HG03558 (cell line): ENCODE measurements at regions not wholly inside any gene's neighbourhood (a gene's known extent, or its start where the extent isn't known, plus 50 kb on each side); places are given as distances from the start of the nearest gene placed in this dataset.
A peak's percentile ranks its signal among the peaks of the same experiment; 100 is the strongest.
"Not testable (repeated sequence)": the region's sequence is repeated elsewhere in the genome, so short reads cannot be mapped to it uniquely, and the experiment has no call there.

ENCODE experiments used
- ATAC-seq: cut with Tn5 transposase; IDR thresholded peaks from one replicate; pipeline ENCODE4 v1.9.1; 2021; ENCODE audit warnings: moderate number of reproducible peaks; ENCODE audit not compliant: unreplicated experiment; ENCODE audit errors: extremely low read depth

- no peak for ATAC-seq
These were observed 205.3 kb downstream of the NAP1L3 start for GRCh38 chrX:93468075-93468474.

- ATAC-seq: no peak
These were observed 207.0 kb downstream of the NAP1L3 start for GRCh38 chrX:93466383-93466782.

DNA sequence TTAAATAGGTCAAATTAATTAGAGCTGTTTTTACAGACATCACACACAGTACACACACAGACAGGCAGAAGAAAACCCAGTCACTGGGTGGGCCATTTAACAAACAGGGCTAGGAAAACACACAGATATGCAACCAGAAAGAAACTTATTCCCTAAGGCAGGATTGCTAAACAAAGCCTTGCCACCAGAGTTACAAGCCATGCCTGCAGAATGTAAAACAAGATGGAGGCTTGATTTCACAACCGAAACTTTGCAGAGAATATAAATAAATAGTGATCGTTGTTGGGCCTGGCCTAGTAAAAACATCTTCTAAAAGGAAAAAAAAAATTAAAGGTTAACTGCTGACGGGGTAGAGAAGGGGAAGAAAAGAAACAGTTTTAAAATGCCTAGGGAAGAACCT is 212.3 kb downstream of the NAP1L3 start:
- ATAC-seq: no peak

- ATAC-seq: no peak
These were observed 218.9 kb downstream of the NAP1L3 start for GRCh38 chrX:93454509-93454908.

GRCh38 chrX:93434721-93435120 is 238.7 kb downstream of the NAP1L3 start:
- ATAC-seq: not testable (repeated sequence)

GRCh38 chrX:93428497-93428896 is 244.9 kb downstream of the NAP1L3 start:
- ATAC-seq: no peak

- ATAC-seq: peak; percentile 81
These were observed 250.7 kb downstream of the NAP1L3 start for GRCh38 chrX:93422693-93423092.

DNA sequence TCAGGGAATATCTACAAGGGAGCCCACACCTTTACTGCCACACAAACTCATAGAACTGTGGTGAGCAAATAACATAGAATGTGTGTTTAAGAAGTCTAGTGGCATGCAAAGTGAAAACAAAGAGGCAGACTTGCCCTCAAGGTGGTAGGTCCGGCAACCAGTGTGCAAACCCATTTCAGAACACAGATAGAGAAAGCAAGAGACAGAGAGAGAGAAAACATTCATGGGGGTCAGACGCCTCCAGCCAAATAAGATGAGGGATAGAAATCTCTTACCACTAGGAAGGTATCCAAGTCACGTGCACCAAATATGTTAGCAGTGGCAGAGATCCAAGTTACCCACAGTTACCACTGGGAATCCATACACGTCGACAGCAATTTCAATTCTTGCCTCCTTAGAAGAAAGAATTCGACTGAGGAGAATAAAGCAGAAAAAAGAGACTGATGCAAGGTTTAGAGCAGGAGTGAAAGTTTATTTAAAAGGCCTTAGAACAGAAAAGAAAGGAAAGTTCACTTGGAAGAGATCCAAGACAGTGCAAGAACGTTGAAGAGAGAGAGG is 252.8 kb downstream of the NAP1L3 start:
- no peak for ATAC-seq

DNA sequence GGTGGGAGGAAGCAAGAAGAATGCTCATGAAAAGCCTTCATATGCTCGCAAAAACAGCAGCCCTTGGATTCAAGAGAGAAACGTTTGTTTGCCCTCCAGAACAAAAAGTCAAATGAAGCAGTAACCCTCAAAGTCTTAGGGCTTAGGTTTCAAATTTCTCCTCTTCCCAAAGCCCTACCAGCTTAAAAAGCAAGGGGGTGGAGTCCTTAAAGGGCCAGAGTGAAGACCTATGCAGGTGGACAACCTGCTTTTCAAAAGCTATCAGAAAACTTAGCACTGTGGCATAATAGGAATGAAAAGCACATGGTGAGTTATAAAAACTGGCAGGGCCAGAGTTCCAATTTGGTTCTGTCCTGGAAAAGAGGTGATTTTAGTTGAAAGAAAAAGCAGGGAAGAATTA is 253.3 kb downstream of the NAP1L3 start:
- no peak for ATAC-seq

GRCh38 chrX:93419642-93420041 is 253.7 kb downstream of the NAP1L3 start:
- ATAC-seq: no peak

- ATAC-seq: no peak
These were observed 269.3 kb downstream of the NAP1L3 start for GRCh38 chrX:93404121-93404520.

DNA sequence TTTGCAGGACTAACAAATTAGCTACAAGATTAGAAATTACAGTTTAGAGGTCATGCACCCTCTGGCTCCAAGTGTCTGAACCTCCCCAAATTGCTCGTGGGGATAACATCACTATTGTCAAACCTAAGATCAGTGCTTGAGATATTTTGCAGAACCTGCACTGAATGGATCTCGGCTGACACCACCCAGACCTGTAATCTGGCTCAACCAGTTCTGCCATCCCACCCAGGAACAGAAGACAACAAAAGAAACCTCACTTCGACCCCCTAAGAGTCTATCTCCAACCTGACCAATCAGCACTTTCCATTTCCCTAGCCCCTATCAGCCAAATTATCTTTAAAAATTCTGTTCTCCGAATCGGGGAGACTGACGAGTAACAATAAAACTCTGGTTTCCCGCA is 318.7 kb downstream of the NAP1L3 start:
- ATAC-seq: no peak

- no peak for ATAC-seq
These were observed 327.1 kb downstream of the NAP1L3 start for GRCh38 chrX:93346309-93346708.

GRCh38 chrX:93344287-93344686 is 329.1 kb downstream of the NAP1L3 start:
- not testable (repeated sequence) for ATAC-seq

GRCh38 chrX:93332329-93332728 is 341.0 kb downstream of the NAP1L3 start:
- no peak for ATAC-seq

DNA sequence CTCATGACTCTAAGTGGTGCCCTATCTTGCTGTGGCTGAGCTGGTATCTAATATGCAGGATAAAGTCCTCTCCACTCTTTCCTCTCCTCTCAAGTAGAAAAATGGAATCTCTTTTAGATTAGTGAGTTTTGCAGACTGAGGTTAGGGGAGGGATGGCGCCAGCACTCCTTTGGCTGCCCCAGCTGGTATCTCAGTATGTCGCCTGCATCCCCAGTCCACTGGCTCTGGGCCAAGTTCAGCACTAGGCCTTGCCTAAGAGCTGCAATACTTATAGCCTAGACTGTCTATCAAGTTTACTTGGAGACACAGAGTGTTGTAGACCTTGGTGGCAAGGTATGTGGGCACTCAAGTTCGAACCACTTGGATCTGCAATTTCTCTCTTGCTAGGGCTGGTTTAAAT is 351.3 kb downstream of the NAP1L3 start:
- ATAC-seq: no peak

- no peak for ATAC-seq
These were observed 353.8 kb downstream of the NAP1L3 start for GRCh38 chrX:93319609-93320008.
